Left kidney (tissue), 1 donor: ENCODE measurements at regions not wholly inside any gene's neighbourhood (a gene's known extent, or its start where the extent isn't known, plus 50 kb on each side); places are given as distances from the start of the nearest gene placed in this dataset.
"Not testable (repeated sequence)": the region's sequence is repeated elsewhere in the genome, so short reads cannot be mapped to it uniquely, and the experiment has no call there.

ENCODE experiments used
- DNase-seq: peaks from one replicate; pipeline ENCODE4 v3.0.0-alpha.2; 2013

GRCh38 chr1:244297087-244297486 lies 154.6 kb downstream of the ADSS2 start:
- no peak for DNase-seq

GRCh38 chr1:244297616-244298015 lies 154.1 kb downstream of the ADSS2 start:
- no peak for DNase-seq

DNA sequence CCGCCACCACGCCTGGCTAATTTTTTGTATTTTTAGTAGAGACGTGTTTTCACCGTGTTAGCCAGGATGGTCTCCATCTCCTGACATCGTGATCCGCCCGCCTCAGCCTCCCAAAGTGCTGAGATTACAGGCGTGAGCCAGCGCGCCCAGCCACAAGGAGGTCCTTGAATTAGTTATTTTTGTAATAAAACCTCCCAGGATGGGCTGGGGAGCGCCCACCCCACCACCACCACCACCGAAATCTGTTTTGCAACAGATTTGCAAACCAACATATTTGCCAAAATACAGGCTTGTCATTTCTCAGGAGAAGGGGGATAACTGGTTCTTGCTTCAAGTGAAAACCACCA lies 151.7 kb downstream of the ADSS2 start:
- DNase-seq, result not testable (repeated sequence)

DNA sequence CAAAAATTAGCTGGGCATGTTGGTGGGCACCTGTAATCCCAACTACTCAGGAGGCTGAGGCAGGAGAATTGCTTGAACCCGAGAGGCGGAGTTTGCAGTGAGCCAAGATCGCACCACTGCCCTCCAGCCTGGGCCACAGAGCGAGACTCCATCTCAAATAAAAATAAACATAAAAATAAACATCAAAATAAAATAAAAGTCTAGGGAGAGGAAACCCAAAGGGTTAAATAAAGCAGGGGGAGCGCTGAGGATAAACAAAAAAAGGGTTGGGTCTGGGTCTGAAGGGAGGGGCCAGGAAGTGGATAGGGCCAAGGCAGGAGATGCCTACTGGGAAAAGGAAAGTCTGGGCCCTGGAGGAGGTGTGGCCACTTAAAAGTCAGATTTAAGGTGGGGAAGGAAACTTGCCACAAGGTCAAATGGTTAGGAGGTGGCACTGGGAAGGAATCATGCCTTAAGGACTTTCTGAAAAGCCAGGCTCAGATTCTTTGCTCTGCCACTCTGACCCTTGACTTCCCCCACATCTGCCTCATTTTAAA lies 150.0 kb downstream of the ADSS2 start:
- DNase-seq, result no peak

DNA sequence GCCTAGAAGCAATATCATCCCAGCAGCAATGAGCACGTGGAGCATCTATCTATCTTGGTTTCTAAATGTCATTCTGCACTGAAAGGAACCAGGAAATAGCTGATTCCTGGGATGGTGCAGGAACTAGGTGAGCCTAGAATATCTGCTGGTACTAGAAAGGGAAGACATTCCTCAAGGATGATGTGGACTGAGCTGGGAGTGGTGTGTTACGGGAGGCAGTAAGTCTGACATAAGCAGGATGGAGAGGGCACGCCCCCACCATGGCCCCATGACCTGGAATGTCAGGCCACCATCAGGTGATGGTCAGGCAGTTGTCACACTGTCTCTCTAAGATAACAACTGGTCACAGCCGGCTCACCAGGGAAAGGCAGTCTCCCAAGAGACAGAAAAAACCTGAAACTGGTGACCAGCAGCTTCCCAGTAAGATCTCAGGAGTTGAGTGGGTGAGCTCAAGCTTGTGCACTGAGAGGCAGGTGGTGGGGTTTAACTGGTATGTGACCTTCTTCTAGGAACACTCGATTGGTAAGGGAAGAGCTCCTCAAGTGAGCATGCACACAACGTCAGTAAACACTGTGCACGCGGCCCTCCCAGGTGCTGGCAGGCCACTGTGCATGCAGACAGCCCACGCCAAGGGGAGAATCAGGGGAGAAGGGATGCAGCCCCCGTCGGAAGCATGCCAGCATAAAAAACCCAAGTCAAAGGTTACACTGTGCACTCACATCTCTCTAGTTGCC lies 148.7 kb downstream of the ADSS2 start:
- no peak for DNase-seq

DNA sequence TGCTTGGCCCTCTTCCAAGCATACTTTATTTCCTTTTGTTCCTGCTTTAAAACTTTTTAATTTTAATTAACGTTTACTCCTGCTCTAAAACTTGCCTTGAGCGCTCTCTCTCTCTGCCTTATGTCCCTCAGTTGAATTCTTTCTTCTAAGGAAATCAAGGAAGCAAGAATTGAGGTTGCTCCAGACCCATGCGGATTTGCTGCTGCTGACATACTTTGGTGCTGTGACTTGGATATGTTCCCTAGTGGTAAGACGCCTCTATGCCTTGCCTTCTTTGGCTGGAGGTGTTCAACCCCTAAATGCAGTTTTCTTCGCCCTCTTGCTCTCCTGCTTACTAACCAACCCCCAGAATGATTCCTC lies 148.1 kb downstream of the ADSS2 start:
- DNase-seq, result no peak

- DNase-seq, result no peak
Measured at GRCh38 chr1:244304156-244304555, 147.6 kb downstream of the ADSS2 start.

DNA sequence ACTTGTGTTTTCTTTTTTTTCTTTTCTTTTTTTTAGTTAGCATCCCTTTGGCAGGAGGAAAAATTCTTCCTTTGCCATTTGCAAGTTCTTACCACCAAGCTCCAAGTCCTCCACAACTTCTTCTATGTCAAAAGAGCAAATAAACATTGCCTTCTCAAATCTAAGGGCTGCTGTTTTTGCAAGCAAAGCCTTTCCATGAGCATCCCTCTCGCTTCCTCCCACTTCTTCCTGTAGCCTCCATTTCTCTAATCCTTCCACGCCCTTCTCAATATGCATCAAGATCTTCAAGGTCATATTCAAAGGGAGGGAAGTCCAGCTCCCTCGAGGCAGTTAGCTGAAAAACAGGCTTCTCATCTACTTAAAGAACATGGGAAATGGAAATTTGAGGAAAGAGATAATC lies 147.1 kb downstream of the ADSS2 start:
- DNase-seq, result no peak

- no peak for DNase-seq
Measured at GRCh38 chr1:244305776-244306341, 145.8 kb downstream of the ADSS2 start.

- DNase-seq, result no peak
Measured at GRCh38 chr1:244306544-244306943, 145.2 kb downstream of the ADSS2 start.

DNA sequence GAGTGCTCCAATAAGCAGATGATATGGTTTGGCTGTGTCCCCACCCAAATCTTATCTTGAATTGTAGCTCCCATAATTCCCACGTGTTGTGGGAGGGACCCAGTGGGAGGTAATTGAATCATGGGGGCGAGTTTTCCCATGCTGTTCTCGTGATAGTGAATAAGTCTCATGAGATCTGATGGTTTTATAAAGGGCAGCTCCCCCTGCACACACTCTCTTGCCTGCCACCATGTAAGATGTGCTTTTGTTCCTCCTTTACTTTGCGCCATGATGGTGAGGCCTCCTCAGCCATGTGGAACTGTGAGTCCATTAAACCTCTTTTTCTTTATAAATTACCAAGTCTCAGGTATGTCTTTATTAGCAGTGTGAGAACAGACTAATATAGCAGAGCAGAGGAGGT lies 142.5 kb downstream of the ADSS2 start:
- not testable (repeated sequence) for DNase-seq

- DNase-seq, result no peak
Measured at GRCh38 chr1:244311784-244312532, 139.8 kb downstream of the ADSS2 start.

DNA sequence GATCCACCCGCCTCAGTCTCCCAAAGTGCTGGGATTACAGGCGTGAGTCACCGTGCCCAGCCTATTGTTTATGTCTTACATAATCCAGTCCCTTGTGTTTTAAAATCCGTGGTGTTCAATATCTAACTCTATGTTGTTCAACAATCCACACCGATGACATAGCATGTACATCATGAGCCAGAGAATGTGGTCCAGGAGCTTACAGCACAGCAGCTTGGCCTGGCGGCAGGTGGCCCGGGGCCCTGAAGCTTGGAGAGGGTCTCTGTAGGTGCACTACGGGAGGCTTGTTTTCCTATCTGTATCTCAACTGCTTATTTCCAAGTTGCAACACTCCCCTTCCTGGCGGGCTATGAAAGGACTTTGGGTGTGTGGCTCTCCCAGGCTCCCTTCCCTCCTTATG lies 138.4 kb downstream of the ADSS2 start:
- DNase-seq, result no peak

DNA sequence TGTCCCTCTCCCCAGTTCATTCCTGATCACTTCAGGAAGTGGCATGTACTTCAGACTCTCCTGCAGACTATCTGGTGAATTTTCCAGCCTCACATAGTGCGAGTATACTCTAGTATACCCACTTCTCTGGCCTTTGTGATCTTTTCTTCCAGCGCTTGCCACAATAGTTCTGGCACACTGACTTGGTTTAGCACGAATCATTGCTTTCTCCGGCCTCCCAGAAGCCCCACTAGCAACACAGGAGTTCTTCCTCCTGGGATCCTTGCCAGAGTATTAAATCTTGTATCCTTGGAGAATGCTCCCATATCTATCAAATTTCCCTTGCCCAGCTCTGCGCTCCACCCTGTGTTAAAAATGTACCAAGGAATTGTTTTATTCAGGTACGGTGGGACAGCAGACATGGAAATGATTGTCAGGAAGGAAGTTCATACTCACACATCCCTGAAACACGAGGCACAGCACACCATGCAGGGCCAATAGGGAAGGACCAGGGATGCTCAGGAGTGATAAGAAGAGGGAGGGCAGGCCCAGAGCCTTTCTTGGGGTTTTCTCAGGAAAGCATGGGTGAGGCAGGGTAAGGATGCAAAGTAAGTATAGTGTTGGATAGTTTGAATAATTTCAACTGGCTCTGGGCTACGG lies 136.7 kb downstream of the ADSS2 start:
- no peak for DNase-seq

DNA sequence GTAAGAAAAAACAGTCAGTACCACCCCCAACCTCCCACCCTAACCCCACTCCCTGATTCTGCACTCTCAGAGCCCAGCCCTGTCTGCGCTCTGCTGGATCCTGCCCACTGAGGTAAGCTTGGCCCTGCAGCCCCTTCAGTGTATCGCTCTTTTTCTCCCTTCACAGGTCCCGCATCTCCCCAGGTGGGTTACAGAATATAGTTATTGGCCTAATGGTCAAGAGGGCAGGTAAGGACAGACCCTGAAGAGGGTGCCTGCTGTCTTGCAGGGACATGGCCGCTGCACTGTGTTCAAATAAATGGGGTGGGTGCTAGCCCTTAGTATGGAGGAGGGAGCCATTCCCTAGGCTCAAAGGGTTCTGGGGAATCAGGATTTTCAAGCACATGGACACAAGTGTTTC lies 135.7 kb downstream of the ADSS2 start:
- DNase-seq, result no peak

DNA sequence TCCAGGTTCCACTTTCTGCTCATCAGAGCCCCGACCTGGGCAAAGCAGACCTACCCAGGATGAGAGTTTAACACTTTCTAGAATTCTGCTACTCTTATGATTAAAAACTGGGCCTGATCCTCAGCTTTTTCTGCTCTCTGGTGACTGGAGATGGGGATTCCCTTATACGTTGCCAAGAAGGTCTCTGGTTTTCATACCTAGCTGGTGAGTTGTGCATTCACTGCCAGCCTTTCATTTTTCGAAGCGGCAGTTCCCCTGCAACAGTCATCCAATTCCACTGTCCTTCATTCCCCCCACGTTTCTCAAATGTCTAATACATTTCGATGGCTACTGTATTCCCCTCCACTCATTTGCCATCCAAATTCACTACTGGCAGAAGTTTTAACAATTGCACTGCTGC lies 135.3 kb downstream of the ADSS2 start:
- DNase-seq, result no peak

DNA sequence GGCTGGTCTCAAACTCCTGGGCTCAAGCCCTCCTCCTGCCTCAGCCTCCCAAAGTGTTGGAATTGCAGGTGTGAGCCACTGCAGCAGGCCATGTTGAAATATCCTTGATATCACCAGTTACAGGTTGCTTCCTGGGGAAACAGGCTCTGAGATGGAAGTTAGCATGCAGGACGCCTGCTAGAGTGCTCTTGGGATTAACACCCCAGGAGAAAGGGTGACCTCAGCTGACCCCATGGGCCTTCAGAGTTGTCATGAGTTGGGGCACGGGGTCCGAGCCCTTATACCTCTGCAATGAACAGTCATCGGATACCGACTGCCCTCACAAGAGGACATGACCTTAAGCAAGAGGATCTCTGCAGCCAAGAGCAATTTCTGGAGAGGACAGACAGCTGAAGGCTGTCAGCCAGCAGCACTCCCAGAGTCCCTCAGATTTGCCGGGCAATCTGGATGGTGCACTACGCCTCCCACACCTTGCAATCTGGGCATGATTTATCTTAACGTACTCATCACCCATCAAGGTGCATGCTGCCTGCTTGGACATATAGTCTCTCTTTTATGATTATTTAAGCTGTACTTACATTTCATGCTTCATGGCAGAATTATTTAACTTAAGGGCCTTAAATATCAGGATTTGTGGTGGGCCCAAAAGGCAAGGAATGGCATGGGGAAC lies 134.6 kb downstream of the ADSS2 start:
- DNase-seq, result no peak

DNA sequence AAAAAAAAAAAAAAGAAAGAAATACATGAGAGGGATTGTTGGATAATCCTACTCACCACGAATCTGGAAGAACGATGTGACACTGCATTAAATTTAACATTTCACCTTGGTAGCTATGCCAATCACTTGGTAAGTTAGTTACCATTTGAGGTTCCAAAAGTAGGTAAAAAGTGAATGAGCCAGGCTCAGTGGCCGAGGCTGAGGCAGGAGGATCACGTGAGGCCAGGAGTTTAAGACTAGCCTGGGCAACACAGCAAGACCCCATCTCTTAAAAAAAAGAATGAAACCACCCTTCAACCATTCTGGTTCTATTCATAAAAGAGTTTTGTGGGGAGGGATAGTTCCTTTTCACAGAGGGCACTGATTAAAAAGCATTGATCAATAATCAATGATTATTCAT lies 133.6 kb downstream of the ADSS2 start:
- DNase-seq, result no peak

DNA sequence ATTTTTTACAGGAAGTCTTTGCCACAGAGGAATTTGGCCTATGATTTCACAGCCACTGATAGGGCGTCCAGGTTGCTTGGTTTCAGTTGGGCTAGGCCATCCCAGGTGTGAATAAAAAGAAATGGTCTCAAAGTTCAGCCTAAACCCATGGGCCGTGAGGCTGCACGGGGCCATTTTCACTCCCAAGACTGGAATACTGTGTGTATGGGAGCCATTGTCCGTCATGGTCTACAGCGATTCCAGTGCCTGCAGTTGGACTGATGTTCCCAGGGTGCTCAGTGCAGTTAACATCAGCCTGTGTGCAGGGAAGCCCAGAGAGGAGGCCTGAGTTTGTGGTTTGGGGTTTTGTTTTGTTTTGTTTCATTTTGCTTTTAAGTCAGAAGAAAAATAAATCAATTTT lies 133.2 kb downstream of the ADSS2 start:
- DNase-seq, result no peak

DNA sequence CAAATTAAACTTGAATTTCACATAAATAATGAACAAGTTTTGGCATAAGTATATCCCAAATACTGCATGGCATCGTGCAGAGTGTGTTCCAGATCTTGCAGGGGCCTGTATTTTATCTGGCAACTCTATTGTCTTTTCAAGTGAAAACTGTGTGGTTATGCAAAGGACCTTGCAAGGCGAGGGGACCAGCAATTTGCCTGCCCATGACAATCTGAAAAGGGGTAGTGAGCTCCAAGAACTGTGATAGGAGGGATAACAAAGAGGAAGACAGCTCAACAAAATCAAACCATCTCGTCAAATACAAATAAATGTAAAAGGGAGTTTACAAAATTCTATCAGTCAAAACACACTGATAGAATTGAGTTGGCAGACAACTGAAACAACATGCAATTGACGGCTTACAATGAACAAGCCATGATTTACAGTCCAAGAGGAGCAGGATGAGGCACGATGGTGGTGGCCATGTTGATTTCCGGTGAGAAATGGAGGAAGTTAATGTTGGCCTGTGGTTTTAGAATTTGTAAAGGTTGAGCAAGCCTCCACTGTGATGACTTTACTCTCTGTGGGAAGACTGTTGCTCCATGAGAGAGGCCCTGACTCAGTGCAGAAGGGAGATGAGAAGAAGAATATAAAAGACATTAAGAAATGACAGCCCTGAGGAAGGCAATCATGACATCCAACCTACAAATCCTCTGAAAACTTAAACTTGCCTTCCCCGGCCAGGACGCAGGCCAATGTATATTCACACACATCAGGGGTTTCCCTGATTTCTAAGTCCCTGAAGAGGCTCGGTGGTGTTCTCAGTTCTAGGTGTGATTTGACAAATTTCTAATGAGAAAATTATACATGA lies 132.2 kb downstream of the ADSS2 start:
- no peak for DNase-seq

DNA sequence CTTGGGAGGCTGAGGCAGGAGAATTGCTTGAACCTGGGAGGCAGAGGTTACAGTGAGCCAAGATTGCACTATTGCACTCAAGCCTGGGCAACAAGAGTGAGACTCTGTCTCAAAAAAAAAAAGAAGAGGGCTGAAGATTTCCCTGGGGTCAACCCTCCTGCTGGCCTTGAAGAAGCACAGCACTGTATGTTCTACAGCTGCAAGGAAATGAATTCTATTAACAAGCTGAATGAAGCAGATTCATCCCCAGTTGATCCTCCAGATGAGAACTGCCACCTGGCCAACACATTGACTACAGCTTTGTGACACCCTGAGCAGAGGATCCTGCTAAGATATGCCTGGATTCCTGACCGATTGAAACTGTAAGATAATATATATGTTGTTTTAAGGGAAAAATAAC lies 129.5 kb downstream of the ADSS2 start:
- DNase-seq, result no peak
